ENCODE measurements at regions not wholly inside any gene's neighbourhood (a gene's known extent, or its start where the extent isn't known, plus 50 kb on each side); places are given as distances from the start of the nearest gene placed in this dataset.

GRCh38 chr3:98969295-98969694 is 67.8 kb upstream of the DCBLD2 start:
- H3K4me3 ChIP-seq (ENCODE audit: control insufficient read depth, low read depth, low read length) = no peak overlapping the region
- no peak for DNase-seq (ENCODE audit: low read depth)
- no peak for TF ChIP-seq CTCF (conservative IDR thresholded peaks at IDR 0.05; ENCODE audit: control insufficient read depth, insufficient read depth, low read depth, low read length)

GRCh38 chr3:98968824-98969223 is 67.3 kb upstream of the DCBLD2 start:
- DNase-seq (ENCODE audit: low read depth) = no peak
- TF ChIP-seq CTCF (conservative IDR thresholded peaks at IDR 0.05; ENCODE audit: control insufficient read depth, insufficient read depth, low read depth, low read length) = no peak
- H3K4me3 ChIP-seq (ENCODE audit: control insufficient read depth, low read depth, low read length) = no peak overlapping the region

- no peak for TF ChIP-seq CTCF (conservative IDR thresholded peaks at IDR 0.05; ENCODE audit: control insufficient read depth, insufficient read depth, low read depth, low read length)
- no peak overlapping the region for H3K4me3 ChIP-seq (ENCODE audit: control insufficient read depth, low read depth, low read length)
- no peak for DNase-seq (ENCODE audit: low read depth)
These were observed 66.9 kb upstream of the DCBLD2 start for GRCh38 chr3:98968347-98968746.

GRCh38 chr3:98967758-98968157 is 66.3 kb upstream of the DCBLD2 start:
- H3K4me3 ChIP-seq (ENCODE audit: control insufficient read depth, low read depth, low read length) = no peak overlapping the region
- no peak for TF ChIP-seq CTCF (conservative IDR thresholded peaks at IDR 0.05; ENCODE audit: control insufficient read depth, insufficient read depth, low read depth, low read length)
- no peak for DNase-seq (ENCODE audit: low read depth)

- DNase-seq (ENCODE audit: low read depth) = peak; percentile 73
- TF ChIP-seq CTCF (conservative IDR thresholded peaks at IDR 0.05; ENCODE audit: control insufficient read depth, insufficient read depth, low read depth, low read length) = no peak
- no peak overlapping the region for H3K4me3 ChIP-seq (ENCODE audit: control insufficient read depth, low read depth, low read length)
These were observed 65.5 kb upstream of the DCBLD2 start for GRCh38 chr3:98966862-98967546.

- no peak overlapping the region for H3K4me3 ChIP-seq (ENCODE audit: control insufficient read depth, low read depth, low read length)
- no peak for DNase-seq (ENCODE audit: low read depth)
- TF ChIP-seq CTCF (conservative IDR thresholded peaks at IDR 0.05; ENCODE audit: control insufficient read depth, insufficient read depth, low read depth, low read length) = no peak
These were observed 64.9 kb upstream of the DCBLD2 start for GRCh38 chr3:98966434-98966833.

GRCh38 chr3:98964784-98965183 is 63.3 kb upstream of the DCBLD2 start:
- no peak for TF ChIP-seq CTCF (conservative IDR thresholded peaks at IDR 0.05; ENCODE audit: control insufficient read depth, insufficient read depth, low read depth, low read length)
- H3K4me3 ChIP-seq (ENCODE audit: control insufficient read depth, low read depth, low read length) = no peak overlapping the region
- no peak for DNase-seq (ENCODE audit: low read depth)
